Stromal cell of bone marrow (primary cell): ENCODE measurements at regions not wholly inside any gene's neighbourhood (a gene's known extent, or its start where the extent isn't known, plus 50 kb on each side); places are given as distances from the start of the nearest gene placed in this dataset.
"Not testable (repeated sequence)": the region's sequence is repeated elsewhere in the genome, so short reads cannot be mapped to it uniquely, and the experiment has no call there.

Experiments
- DNase-seq: peaks from one replicate; pipeline ENCODE4 v3.0.0-alpha.2; 2012; ENCODE audit warnings: low read depth

- DNase-seq, result no peak
Measured at GRCh38 chr3:89932882-89933281, 825.5 kb downstream of the EPHA3 start.

GRCh38 chr3:89944461-89944860, 837.0 kb downstream of the EPHA3 start:
- not testable (repeated sequence) for DNase-seq

- no peak for DNase-seq
Measured at GRCh38 chr3:89946884-89947283, 839.5 kb downstream of the EPHA3 start.

GRCh38 chr3:89947337-89947954, 840.0 kb downstream of the EPHA3 start:
- no peak for DNase-seq

- no peak for DNase-seq
Measured at GRCh38 chr3:89948008-89948407, 840.6 kb downstream of the EPHA3 start.

- no peak for DNase-seq
Measured at GRCh38 chr3:89950772-89951171, 843.4 kb downstream of the EPHA3 start.

GRCh38 chr3:89954137-89954536, 846.7 kb downstream of the EPHA3 start:
- DNase-seq, result no peak

- no peak for DNase-seq
Measured at GRCh38 chr3:89955156-89955555, 847.7 kb downstream of the EPHA3 start.

GRCh38 chr3:89957451-89957850, 850.0 kb downstream of the EPHA3 start:
- DNase-seq, result peak; percentile 34

- not testable (repeated sequence) for DNase-seq
Measured at GRCh38 chr3:89958163-89958562, 850.7 kb downstream of the EPHA3 start.

GRCh38 chr3:89964347-89964746, 856.9 kb downstream of the EPHA3 start:
- peak; percentile 45 for DNase-seq

GRCh38 chr3:89966877-89967665, 859.6 kb downstream of the EPHA3 start:
- DNase-seq, result no peak

- DNase-seq, result no peak
Measured at GRCh38 chr3:89971329-89971728, 863.9 kb downstream of the EPHA3 start.

- no peak for DNase-seq
Measured at GRCh38 chr3:89973156-89973555, 865.7 kb downstream of the EPHA3 start.

GRCh38 chr3:89974903-89975519, 867.6 kb downstream of the EPHA3 start:
- DNase-seq, result no peak

GRCh38 chr3:89983449-89983848, 876.0 kb downstream of the EPHA3 start:
- no peak for DNase-seq

- no peak for DNase-seq
Measured at GRCh38 chr3:90005281-90005847, 897.9 kb downstream of the EPHA3 start.

GRCh38 chr3:90007778-90008499, 900.5 kb downstream of the EPHA3 start:
- no peak for DNase-seq

- peak; percentile 38 for DNase-seq
Measured at GRCh38 chr3:90010341-90010740, 902.9 kb downstream of the EPHA3 start.

- DNase-seq, result no peak
Measured at GRCh38 chr3:90011131-90011530, 903.7 kb downstream of the EPHA3 start.

GRCh38 chr3:90011596-90011995, 904.2 kb downstream of the EPHA3 start:
- no peak for DNase-seq

- no peak for DNase-seq
Measured at GRCh38 chr3:90011996-90012395, 904.6 kb downstream of the EPHA3 start.
